GM19043 (cell line): ENCODE measurements at regions not wholly inside any gene's neighbourhood (a gene's known extent, or its start where the extent isn't known, plus 50 kb on each side); places are given as distances from the start of the nearest gene placed in this dataset.
A peak's percentile ranks its signal among the peaks of the same experiment; 100 is the strongest.
"Not testable (repeated sequence)": the region's sequence is repeated elsewhere in the genome, so short reads cannot be mapped to it uniquely, and the experiment has no call there.

Experiments
- ATAC-seq: cut with Tn5 transposase; IDR thresholded peaks from one replicate; pipeline ENCODE4 v1.9.1; 2021; ENCODE audit warnings: low read depth; ENCODE audit not compliant: unreplicated experiment

DNA sequence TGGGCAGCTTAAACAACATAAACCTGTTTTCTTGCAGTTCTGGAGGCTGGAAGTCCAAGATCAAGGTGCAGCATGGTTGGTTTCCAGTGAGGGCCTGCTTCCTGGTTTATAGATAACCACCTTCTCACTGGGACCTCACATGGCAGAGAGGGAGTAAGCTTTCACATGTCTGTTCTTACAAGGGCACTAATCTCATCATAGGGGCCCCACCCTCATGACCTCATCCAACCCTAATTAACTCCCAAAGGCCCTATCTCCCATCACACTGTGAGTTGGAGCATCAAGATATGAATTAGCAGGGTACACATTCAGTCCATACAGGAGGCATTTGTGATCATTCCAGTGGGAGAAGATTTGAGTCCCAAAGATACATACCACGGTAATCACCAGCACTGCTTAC lies 50.5 kb upstream of the GRIN2A start:
- no peak for ATAC-seq

- no peak for ATAC-seq
Observed at GRCh38 chr16:10239640-10240039, 57.4 kb upstream of the GRIN2A start.

- no peak for ATAC-seq
Observed at GRCh38 chr16:10240854-10241613, 58.8 kb upstream of the GRIN2A start.

GRCh38 chr16:10242097-10242496 lies 59.9 kb upstream of the GRIN2A start:
- no peak for ATAC-seq

DNA sequence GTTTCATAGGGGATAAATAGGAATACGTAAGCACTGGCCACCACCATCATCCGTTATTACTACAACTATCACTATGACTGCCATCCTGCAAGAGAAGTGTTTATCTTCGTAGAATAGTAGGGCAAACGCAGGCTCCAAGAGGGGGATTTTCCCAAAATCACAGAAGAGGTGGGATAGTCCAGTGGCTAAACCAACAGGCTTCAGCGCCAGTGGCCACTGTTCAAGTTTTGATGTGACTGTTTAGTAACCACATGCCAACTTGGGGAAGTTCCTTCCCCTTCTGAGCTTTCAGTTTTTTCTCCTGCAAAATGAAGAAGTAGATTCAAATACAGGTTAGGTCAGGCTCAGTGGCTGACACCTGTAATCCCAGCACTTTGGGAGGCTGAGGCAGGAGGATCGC lies 60.7 kb upstream of the GRIN2A start:
- ATAC-seq: no peak

DNA sequence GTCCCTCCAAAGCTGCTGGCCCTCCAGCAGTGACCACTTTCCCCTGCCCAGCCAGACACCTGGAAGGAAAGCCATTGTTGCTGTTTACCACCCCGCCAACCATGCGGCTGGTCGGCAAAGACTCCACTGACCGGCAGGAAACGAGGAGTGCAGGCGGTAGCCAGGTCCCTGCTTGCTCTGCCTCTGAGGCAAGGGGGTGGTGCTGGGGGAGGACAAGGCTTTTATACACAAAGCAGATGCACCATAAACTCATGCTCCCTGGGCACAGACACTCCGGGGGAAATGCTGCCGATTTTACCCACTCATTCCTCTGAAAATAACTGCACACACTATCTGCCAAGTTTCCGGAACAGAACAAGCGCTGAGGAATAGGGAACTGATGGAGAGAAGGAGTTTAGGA lies 62.8 kb upstream of the GRIN2A start:
- ATAC-seq: no peak

GRCh38 chr16:10250137-10250828 lies 68.1 kb upstream of the GRIN2A start:
- no peak for ATAC-seq

GRCh38 chr16:10252155-10252554 lies 69.9 kb upstream of the GRIN2A start:
- no peak for ATAC-seq

- ATAC-seq: no peak
Observed at GRCh38 chr16:10253409-10253808, 71.2 kb upstream of the GRIN2A start.

GRCh38 chr16:10255728-10256127 lies 73.5 kb upstream of the GRIN2A start:
- ATAC-seq: no peak

- ATAC-seq: peak; percentile 60
Observed at GRCh38 chr16:10256784-10257641, 74.8 kb upstream of the GRIN2A start.

DNA sequence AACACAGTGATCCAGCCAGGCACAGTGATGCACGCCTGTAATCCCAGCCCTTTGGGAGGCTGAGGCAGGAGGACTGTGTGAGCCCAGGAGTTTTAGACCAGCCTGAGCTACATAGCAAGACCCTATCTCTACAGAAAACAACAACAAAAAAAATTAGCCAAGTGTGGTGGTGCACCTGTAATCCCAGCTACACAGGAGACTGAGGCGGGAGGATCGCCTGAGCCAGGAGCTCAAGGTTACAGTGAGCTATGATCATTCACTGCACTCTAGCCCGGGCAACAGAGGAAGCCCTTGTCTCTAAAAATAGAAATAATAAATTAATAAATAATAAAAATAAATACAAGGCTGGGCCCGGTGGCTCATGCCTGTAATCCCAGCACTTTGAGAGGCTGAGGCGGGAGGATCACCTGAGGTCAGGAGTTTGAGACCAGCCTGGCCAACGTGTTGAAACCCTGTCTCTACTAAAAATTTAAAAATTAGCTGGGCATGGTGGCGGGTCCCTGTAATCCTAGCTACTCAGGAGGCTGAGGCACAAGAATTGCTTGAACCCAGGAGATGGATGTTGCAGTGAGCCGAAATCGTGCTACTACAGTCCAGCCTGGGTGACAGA lies 75.5 kb upstream of the GRIN2A start:
- not testable (repeated sequence) for ATAC-seq

GRCh38 chr16:10258930-10259603 lies 76.8 kb upstream of the GRIN2A start:
- ATAC-seq: not testable (repeated sequence)

DNA sequence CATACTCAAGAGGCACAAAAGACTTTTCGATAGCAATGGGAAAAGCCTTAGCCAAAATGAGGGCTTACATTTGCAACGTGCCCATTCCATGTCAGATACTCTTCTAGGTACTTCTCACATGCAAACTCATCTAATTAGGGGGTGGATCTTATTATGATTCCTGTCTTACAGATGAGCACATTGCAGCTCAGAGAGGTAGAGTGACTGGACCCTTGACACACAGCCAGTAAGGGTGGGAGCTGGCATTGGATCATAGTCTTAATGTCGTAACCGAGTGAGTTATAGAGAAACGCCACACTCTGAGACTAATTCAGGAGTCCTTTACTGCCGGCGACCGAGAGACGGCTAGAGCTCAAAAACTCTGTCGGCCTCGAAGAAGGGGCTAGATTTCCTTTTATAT lies 78.8 kb upstream of the GRIN2A start:
- ATAC-seq: no peak

GRCh38 chr16:10261526-10261925 lies 79.3 kb upstream of the GRIN2A start:
- not testable (repeated sequence) for ATAC-seq

DNA sequence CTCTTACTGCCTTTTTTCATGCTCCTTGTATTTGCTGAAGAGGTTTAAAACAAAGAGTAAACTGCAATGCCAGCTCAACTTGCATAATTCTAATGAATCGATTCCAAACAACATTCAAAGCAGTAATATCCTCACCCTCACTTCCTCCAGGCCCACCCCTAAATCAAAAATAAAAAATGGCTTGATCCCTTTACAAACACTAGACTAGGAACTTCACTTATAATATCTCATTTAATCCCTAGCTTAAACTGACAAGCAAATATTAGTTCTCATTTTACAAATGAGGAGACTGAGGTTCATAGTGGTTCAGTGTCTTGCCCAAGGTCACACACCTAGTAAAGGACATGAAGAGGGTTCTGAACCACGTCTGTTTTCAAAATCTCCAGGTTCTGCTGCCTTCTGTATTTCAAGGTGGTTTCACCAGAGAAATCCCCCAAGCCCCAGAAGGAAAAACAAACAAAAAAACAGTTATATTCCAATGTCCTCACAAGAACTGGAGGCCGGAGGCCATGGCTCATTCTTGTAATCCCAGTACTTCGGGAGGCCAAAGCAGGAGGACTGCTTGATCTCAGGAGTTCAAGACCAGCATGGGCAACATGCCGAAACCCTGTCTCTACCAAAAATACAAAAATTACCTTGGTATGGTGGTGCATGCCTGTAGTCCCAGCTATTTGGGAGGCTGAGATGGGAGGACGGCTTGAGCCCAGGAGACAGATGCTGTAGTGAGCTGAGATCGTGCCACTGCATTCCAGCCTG lies 80.3 kb upstream of the GRIN2A start:
- no peak for ATAC-seq

DNA sequence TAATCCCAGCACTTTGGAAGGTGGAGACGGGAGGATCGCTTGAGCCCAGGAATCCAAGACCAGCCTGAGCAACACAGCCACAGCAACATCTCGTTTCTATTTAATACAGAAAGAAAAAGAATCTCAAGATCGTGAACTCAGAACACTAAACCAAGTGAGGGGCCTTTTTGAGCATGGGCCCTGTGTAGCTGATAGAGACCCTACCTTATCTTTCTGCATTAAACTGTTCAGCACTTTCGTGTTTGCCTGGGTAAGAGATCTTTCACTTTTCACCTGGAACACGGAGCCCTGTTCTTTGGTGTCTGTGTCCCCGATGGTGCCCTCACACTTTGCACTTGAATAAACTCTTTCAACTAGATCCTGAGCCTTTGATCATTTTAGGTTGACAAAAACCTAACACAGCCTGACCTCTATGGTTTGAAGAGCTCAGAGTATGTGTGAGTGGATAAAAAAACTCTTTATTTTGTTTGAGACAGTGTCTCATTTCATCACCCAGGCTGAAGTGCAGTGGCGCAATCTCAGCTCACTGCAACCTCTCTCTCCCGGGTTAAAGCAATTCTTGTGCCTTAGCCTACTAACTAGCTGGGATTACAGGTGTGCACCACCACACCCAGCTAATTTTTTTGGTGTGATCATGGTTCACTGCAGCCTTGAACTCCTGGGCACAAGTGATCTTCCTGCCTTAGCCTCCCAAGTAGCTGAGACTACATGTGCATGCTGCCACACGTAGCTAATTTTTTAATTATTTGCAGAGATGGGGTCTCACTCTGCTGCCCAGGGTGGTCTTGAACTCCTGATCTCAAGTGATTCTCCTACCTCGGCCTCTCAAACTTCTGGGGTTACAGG lies 83.8 kb upstream of the GRIN2A start:
- no peak for ATAC-seq

- ATAC-seq: no peak
Observed at GRCh38 chr16:10266809-10267208, 84.6 kb upstream of the GRIN2A start.

DNA sequence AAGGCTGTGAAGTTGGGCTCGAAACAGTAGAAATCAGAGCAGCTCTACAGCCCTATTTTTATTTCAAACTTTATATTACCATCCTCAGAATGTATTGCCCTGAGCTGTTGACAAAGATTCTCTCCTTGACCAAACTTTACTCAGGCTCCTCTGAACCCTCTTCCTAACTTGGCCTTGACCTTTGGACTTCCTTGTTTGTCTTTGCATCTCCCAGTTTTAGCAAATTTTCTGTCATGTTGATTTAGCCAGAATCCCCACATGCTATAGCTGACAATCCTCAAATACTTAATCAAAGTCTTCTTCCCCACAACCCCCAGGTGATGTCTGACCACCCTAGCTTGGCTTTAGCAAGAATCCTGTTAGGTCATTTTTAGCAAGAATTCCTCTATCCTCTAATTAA lies 87.4 kb upstream of the GRIN2A start:
- no peak for ATAC-seq
